Esophagus squamous epithelium (tissue), 5 donors: ENCODE measurements at regions not wholly inside any gene's neighbourhood (a gene's known extent, or its start where the extent isn't known, plus 50 kb on each side); places are given as distances from the start of the nearest gene placed in this dataset.

ENCODE experiments used
- DNase-seq: peaks from one replicate; lab custom pipeline; 2025; lab: John Stamatoyannopoulos, UW
- H3K27ac ChIP-seq, 4 donors: fragments of 200-600 bp; sonication (generic); one replicate each; pipeline ENCODE4 v1.5.1; 2016 to 2019; ENCODE audit warnings: mild to moderate bottlenecking in 1 of 4
- H3K27me3 ChIP-seq, 4 donors: fragments of 200-600 bp; sonication (generic); 1 replicate in 3 of 4; 2 replicates in 1 of 4; pipeline versions ENCODE4 v1.5.1 to v1.6.0; 2017 to 2021; ENCODE audit warnings: antibody characterized with exemption in 1 of 4
- H3K36me3 ChIP-seq, 3 donors: fragments of 200-600 bp; sonication (generic); one replicate each; pipeline ENCODE4 v1.5.1; 2016 to 2019
- H3K4me1 ChIP-seq, 3 donors: fragments of 200-600 bp; sonication (generic); one replicate each; pipeline ENCODE4 v1.5.1; 2017 to 2019
- H3K4me3 ChIP-seq, 4 donors: fragments of 200-600 bp; sonication (generic); 1 replicate in 3 of 4; 2 replicates in 1 of 4; pipeline ENCODE4 v1.5.1; 2016 to 2019; ENCODE audit warnings: mild to moderate bottlenecking in 2 of 4, moderate library complexity in 1 of 4
- H3K9me3 ChIP-seq, 3 donors: fragments of 200-600 bp; sonication (generic); one replicate each; pipeline ENCODE4 v1.5.1; 2016 to 2019
- POLR2A ChIP-seq, 4 donors: fragments of 450-650 bp; IDR thresholded peaks; one replicate each; pipeline ENCODE4 v1.6.1; 2017; ENCODE audit warnings: antibody characterized with exemption in 4 of 4, mild to moderate bottlenecking in 4 of 4, moderate library complexity in 3 of 4
- WGBS, 2 donors: methylation state at CpG; one replicate each; pipeline ENCODE4 v1.1.5; 2018; 5-methylcytosine and 5-hydroxymethylcytosine counted together
- intact Hi-C: fragments of 100-400 bp; cut with DNase I; formaldehyde crosslinking; loops from one replicate; pipeline ENCODE4 v1.15.0; 2022
- TF ChIP-seq, protein P1 (sequence below), 6 experiments: fragments of 450-650 bp in 4 of 6; fragments of 200-600 bp in 2 of 6; sonication (generic) in 2 of 6; IDR thresholded peaks; one replicate each; pipeline ENCODE4 v1.5.1; 2016 to 2019; ENCODE audit warnings: antibody characterized with exemption in 6 of 6, mild to moderate bottlenecking in 4 of 6, moderate library complexity in 4 of 6
- donor health status: DM: yes; HTN: yes; CAD: no.

DNA sequence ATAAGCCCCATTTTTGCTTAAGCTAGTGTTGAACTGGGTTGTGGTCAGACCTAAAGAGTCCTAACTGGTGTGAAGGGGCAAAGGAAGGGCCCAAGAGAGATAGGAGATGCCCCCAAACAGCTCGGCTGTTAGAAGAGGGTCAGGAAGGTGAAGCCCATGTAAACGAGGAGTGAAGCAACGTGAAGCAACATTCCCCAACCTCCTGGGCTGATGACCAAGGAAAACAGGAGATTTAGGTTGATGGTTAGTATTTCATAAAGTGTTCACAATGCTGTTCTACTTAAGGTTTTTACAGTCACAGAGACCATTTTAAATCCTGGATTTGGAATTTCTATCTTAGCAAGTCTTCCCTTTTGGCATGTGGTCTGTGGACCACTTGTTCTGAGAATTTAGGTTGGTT, 144.0 kb upstream of the SERPINE2 start:
- intact Hi-C loops = no loop called here
- peaks cover 0 to 18% (median 3%) of the 10 kb centered on the region in 3 donors for H3K4me1 ChIP-seq
- TF ChIP-seq POLR2A (IDR thresholded peaks at IDR 0.05) = no peak
- TF ChIP-seq, protein P1, sequence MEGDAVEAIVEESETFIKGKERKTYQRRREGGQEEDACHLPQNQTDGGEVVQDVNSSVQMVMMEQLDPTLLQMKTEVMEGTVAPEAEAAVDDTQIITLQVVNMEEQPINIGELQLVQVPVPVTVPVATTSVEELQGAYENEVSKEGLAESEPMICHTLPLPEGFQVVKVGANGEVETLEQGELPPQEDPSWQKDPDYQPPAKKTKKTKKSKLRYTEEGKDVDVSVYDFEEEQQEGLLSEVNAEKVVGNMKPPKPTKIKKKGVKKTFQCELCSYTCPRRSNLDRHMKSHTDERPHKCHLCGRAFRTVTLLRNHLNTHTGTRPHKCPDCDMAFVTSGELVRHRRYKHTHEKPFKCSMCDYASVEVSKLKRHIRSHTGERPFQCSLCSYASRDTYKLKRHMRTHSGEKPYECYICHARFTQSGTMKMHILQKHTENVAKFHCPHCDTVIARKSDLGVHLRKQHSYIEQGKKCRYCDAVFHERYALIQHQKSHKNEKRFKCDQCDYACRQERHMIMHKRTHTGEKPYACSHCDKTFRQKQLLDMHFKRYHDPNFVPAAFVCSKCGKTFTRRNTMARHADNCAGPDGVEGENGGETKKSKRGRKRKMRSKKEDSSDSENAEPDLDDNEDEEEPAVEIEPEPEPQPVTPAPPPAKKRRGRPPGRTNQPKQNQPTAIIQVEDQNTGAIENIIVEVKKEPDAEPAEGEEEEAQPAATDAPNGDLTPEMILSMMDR (IDR thresholded peaks at IDR 0.05) = no peak

GRCh38 chr2:224182498-224182897, 143.4 kb upstream of the SERPINE2 start:
- Histone ChIP-seq H3K9me3 (no peaks in the 10 kb centered on the region), H3K27ac (no peak overlapping the region), H3K4me3 (no peak overlapping the region), H3K4me1 (peaks cover 0 to 18% (median 3%) of the 10 kb centered on the region in 3 donors), H3K36me3 (no peaks in the 10 kb centered on the region), H3K27me3 (no peaks in the 10 kb centered on the region)
- intact Hi-C loops = no loop called here
- DNase-seq = no peak
- TF ChIP-seq, protein P1 (IDR thresholded peaks at IDR 0.05) = no peak
- no peak for TF ChIP-seq POLR2A (IDR thresholded peaks at IDR 0.05)
- 79 to 83% methylated on average over 3 of the region's 3 CpGs for WGBS, 2 donors

More for the DNA sequence above, 144.0 kb upstream of the SERPINE2 start:
- H3K9me3 ChIP-seq = no peaks in the 10 kb centered on the region
- H3K27me3 ChIP-seq = no peaks in the 10 kb centered on the region
- H3K36me3 ChIP-seq = no peaks in the 10 kb centered on the region
- no peak overlapping the region for H3K4me3 ChIP-seq
- no peak for DNase-seq
- no peak overlapping the region for H3K27ac ChIP-seq
- WGBS, 2 donors = 69 to 87% methylated on average over 3 of the region's 3 CpGs

DNA sequence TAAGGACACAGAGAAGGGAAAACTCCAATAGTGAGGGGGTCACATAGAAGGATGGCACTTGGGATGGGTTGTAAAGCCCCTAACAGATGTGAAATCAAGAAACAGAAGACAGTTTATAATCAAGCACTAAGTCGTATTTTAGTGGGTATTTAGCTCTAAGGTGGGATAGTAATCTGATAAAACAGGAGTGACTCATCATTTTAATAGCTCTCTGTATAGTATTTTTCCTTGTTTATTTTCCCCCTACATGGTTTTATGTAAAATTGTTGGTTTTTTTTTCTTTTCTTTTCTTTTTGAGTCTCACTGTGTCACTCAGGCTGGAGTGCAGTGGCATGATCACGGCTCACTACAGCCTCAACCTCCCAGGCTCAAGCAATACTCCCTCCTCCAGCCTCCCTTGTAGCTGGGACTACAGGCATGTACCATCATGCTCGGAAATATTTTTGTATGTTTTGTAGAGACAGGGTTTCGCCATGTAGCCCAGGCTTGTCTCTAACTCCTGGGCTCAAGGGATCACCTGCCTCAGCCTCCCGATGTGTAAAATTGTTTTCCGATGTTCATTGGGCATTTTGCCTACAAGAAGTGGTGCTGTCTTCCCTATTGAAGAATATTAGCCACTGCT, 142.6 kb upstream of the SERPINE2 start:
- TF ChIP-seq POLR2A (IDR thresholded peaks at IDR 0.05) = no peak
- TF ChIP-seq, protein P1 (IDR thresholded peaks at IDR 0.05) = no peak
- 45 to 47% methylated on average over 6 of the region's 6 CpGs for WGBS, 2 donors
- intact Hi-C loops = no loop called here
- no peaks in the 10 kb centered on the region for H3K27me3 ChIP-seq
- H3K27ac ChIP-seq = peak overlapping the region in 1 of 4 donors; percentile 37
- no peaks in the 10 kb centered on the region for H3K9me3 ChIP-seq
- H3K4me1 ChIP-seq = peaks cover 0 to 18% (median 3%) of the 10 kb centered on the region in 3 donors
- no peaks in the 10 kb centered on the region for H3K36me3 ChIP-seq
- H3K4me3 ChIP-seq = no peak overlapping the region
- no peak for DNase-seq

DNA sequence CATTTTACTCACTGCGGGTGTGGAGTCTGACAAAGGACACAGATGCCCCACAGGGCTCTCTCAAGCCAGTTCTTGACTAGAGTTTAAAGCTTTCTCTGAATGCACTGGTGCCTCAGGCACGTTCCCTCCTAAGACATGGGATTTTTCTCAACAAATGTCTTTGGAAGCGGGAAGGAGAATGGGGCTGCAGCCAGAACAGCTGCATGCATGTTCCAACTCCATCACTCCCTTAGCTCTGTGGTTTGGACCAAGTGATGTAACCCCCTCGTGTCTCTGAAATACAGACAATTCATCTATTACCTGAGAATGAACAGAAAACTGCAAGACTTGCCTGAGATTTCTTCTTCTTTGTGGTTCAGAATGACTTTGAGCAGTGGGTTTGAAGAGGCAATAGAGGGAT, 141.7 kb upstream of the SERPINE2 start:
- intact Hi-C loops = no loop called here
- no peaks in the 10 kb centered on the region for H3K27me3 ChIP-seq
- DNase-seq = no peak
- TF ChIP-seq, protein P1 (IDR thresholded peaks at IDR 0.05) = no peak
- no peak for TF ChIP-seq POLR2A (IDR thresholded peaks at IDR 0.05)
- no peaks in the 10 kb centered on the region for H3K36me3 ChIP-seq
- peaks cover 0 to 18% (median 3%) of the 10 kb centered on the region in 3 donors for H3K4me1 ChIP-seq
- WGBS, 2 donors = 38 to 69% methylated on average over 4 of the region's 4 CpGs
- H3K27ac ChIP-seq = peak overlapping the region in 3 of 4 donors; percentile 3 to 37 (median 14)
- H3K4me3 ChIP-seq = no peak overlapping the region
- no peaks in the 10 kb centered on the region for H3K9me3 ChIP-seq

GRCh38 chr2:224178056-224178455, 139.0 kb upstream of the SERPINE2 start:
- Histone ChIP-seq H3K9me3 (no peaks in the 10 kb centered on the region), H3K27me3 (no peaks in the 10 kb centered on the region), H3K36me3 (no peaks in the 10 kb centered on the region), H3K27ac (no peak overlapping the region), H3K4me1 (peaks cover 0 to 18% (median 3%) of the 10 kb centered on the region in 3 donors), H3K4me3 (no peak overlapping the region)
- WGBS, 2 donors = 12 to 14% methylated on average over 4 of the region's 4 CpGs
- no peak for TF ChIP-seq POLR2A (IDR thresholded peaks at IDR 0.05)
- TF ChIP-seq, protein P1 (IDR thresholded peaks at IDR 0.05) = no peak
- DNase-seq = no peak
- intact Hi-C loops = no loop called here
